ENCODE measurements at regions not wholly inside any gene's neighbourhood (a gene's known extent, or its start where the extent isn't known, plus 50 kb on each side); places are given as distances from the start of the nearest gene placed in this dataset.
"Not testable (repeated sequence)": the region's sequence is repeated elsewhere in the genome, so short reads cannot be mapped to it uniquely, and the experiment has no call there.

DNA sequence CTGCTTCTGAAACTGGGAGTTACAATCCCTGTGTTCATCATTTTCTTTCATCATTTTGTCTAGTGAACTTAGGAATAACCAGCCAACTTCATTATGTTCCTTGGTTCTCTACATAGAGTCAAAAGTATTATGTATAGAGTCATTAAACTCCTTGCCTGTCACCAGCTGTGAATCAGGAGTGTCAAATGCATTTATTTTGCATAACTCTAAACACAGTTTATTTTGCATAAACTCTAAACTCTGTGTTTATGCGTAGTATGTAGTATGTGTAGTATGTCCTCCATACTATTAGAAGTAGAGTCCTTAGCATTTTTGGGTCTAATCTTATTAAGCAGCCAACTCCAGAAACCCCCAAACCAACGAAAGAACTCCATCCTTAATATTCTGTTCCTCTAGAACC is 164.4 kb downstream of the EVA1A start:
- TF ChIP-seq, protein P1, sequence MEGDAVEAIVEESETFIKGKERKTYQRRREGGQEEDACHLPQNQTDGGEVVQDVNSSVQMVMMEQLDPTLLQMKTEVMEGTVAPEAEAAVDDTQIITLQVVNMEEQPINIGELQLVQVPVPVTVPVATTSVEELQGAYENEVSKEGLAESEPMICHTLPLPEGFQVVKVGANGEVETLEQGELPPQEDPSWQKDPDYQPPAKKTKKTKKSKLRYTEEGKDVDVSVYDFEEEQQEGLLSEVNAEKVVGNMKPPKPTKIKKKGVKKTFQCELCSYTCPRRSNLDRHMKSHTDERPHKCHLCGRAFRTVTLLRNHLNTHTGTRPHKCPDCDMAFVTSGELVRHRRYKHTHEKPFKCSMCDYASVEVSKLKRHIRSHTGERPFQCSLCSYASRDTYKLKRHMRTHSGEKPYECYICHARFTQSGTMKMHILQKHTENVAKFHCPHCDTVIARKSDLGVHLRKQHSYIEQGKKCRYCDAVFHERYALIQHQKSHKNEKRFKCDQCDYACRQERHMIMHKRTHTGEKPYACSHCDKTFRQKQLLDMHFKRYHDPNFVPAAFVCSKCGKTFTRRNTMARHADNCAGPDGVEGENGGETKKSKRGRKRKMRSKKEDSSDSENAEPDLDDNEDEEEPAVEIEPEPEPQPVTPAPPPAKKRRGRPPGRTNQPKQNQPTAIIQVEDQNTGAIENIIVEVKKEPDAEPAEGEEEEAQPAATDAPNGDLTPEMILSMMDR (IDR thresholded peaks at IDR 0.05 in 8 of 11, conservative IDR thresholded peaks at IDR 0.05 in 3 of 11) = no peak
- no peak for TF ChIP-seq POLR2A (IDR thresholded peaks at IDR 0.05)
- no peak for TF ChIP-seq POLR2AphosphoS5 (IDR thresholded peaks at IDR 0.05)
- no peak for DNase-seq
- 81 to 92% (median 88%) methylated on average over 2 of the region's 2 CpGs for WGBS, 5 donors
- intact Hi-C loops (cut with DNase I; ENCODE audit: low total_unique reads) = no loop called here
- no peaks in the 10 kb centered on the region for H3K9me3 ChIP-seq
- H3K36me3 ChIP-seq = no peaks in the 10 kb centered on the region
- H3K27me3 ChIP-seq (replicated peaks in 1 of 7) = no peaks in the 10 kb centered on the region
- H3K4me1 ChIP-seq = no peaks in the 10 kb centered on the region
- H3K4me3 ChIP-seq = no peak overlapping the region
- no peak overlapping the region for H3K27ac ChIP-seq

DNA sequence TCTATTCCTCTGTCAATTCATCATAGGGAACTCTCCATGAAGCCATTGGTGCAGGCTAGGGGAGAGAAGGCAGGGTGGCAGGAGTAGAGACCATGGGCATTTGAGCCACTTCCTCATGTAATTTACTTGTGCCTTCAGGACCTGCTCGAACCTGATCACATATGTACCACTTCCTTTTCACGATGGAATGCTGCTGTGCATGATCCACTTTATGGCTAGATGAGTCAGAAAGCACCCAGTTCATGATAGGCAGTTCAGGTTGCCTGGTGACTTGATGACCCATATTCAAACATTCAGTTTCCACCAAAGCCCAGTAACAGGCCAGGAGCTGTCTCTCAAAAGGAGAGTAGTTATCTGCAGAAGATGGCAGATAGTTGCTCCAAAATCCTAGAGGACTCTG is 166.0 kb downstream of the EVA1A start:
- H3K4me3 ChIP-seq; intact Hi-C loops (cut with DNase I; ENCODE audit: low total_unique reads); H3K36me3 ChIP-seq; DNase-seq; H3K4me1 ChIP-seq; H3K27me3 ChIP-seq (replicated peaks in 1 of 7); H3K9me3 ChIP-seq; H3K27ac ChIP-seq: not testable (repeated sequence)
- WGBS, 5 donors = 73 to 90% (median 77%) methylated on average over 2 of the region's 2 CpGs

DNA sequence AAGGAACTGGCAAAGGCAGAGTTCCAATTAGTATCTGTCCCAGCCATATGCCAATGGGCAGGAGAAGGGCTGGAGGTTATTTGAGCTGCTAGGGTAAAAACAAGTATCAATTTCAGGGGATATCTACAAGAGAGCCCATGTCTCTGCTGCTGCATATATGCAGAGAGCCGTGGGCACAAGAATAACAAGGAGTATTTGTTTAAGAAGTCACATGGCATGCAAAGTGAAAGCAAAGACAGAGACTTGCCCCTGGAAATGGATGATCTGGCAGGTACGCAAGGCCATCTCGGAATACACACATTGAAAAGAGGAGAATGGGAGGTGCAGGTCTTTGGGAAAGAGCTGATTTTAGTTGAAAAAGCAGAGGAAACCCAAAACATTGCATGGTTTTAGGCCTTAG is 170.6 kb downstream of the EVA1A start:
- intact Hi-C loops (cut with DNase I; ENCODE audit: low total_unique reads) = no loop called here
- Histone ChIP-seq H3K4me1 (peaks cover 0 to 3% (median 0%) of the 10 kb centered on the region in 6 donors), H3K36me3 (no peaks in the 10 kb centered on the region), H3K27ac (no peak overlapping the region), H3K27me3 (replicated peaks in 1 of 7) (no peaks in the 10 kb centered on the region), H3K4me3 (no peak overlapping the region), H3K9me3 (no peaks in the 10 kb centered on the region)
- no peak for TF ChIP-seq POLR2AphosphoS5 (IDR thresholded peaks at IDR 0.05)
- TF ChIP-seq, protein P1 (IDR thresholded peaks at IDR 0.05 in 8 of 11, conservative IDR thresholded peaks at IDR 0.05 in 3 of 11) = no peak
- TF ChIP-seq POLR2A (IDR thresholded peaks at IDR 0.05) = no peak
- DNase-seq = no peak
- WGBS, 5 donors = 76 to 81% (median 78%) methylated on average over 3 of the region's 3 CpGs

DNA sequence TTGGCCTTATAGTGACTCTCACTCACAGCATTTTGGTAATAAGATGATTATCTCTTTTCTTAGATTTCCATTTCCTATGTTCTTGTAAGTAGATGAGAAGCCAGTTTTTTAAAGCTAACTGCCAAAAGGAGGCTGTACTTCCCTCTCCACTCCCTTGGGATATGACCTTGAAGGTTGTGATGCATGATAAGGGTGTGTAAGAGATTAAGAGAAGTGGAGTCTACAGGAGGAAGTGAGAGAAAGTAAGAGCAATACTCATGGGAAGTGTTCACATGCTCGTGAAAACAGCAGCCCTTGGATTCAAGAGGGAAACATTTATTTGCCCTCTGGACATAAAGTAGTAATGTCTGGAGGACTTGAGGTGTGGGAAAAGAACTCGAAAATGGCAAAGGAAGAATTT is 171.5 kb downstream of the EVA1A start:
- Histone ChIP-seq H3K36me3 (no peaks in the 10 kb centered on the region), H3K4me3 (no peak overlapping the region), H3K27me3 (replicated peaks in 1 of 7) (no peaks in the 10 kb centered on the region), H3K4me1 (peaks cover 0 to 3% (median 0%) of the 10 kb centered on the region in 6 donors), H3K27ac (no peak overlapping the region), H3K9me3 (no peaks in the 10 kb centered on the region)
- intact Hi-C loops (cut with DNase I; ENCODE audit: low total_unique reads) = no loop called here
- 48 to 60% (median 57%) methylated on average over 2 of the region's 2 CpGs for WGBS, 5 donors
- TF ChIP-seq, protein P1 (IDR thresholded peaks at IDR 0.05 in 8 of 11, conservative IDR thresholded peaks at IDR 0.05 in 3 of 11) = no peak
- no peak for TF ChIP-seq POLR2A (IDR thresholded peaks at IDR 0.05)
- TF ChIP-seq POLR2AphosphoS5 (IDR thresholded peaks at IDR 0.05) = no peak
- no peak for DNase-seq

DNA sequence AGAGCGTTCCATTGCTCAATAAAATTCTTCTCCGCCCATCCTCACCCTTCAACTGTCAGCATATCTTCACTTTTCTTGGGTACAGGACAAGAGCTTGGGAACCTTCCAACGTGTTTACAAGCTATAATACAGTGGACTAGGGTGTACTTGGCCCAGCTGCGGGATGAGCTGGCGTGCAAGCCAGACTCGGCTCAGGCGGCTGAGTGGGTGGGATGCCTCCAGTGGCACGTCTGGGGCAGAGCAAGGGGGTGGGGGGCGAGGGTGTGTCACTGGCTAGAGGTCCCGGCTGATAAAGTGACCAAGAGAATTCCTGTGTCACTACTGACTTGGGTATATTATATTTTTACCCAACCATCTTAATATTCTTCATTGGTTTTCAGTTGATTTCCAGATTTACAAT is 179.7 kb downstream of the EVA1A start:
- intact Hi-C loops (cut with DNase I; ENCODE audit: low total_unique reads) = no loop called here
- no peak overlapping the region for H3K4me3 ChIP-seq
- H3K9me3 ChIP-seq = no peaks in the 10 kb centered on the region
- no peak for DNase-seq
- H3K27ac ChIP-seq = no peak overlapping the region
- H3K36me3 ChIP-seq = no peaks in the 10 kb centered on the region
- TF ChIP-seq POLR2A (IDR thresholded peaks at IDR 0.05) = no peak
- TF ChIP-seq, protein P1 (IDR thresholded peaks at IDR 0.05 in 8 of 11, conservative IDR thresholded peaks at IDR 0.05 in 3 of 11) = no peak
- no peak for TF ChIP-seq POLR2AphosphoS5 (IDR thresholded peaks at IDR 0.05)
- no peaks in the 10 kb centered on the region for H3K4me1 ChIP-seq
- WGBS, 5 donors = 84 to 90% (median 86%) methylated on average over 10 of the region's 10 CpGs
- H3K27me3 ChIP-seq (replicated peaks in 1 of 7) = no peaks in the 10 kb centered on the region

Data from spleen (tissue), 11 donors.